Adrenal gland (tissue), 9 donors: ENCODE measurements at regions not wholly inside any gene's neighbourhood (a gene's known extent, or its start where the extent isn't known, plus 50 kb on each side); places are given as distances from the start of the nearest gene placed in this dataset.

Source experiments
- DNase-seq, 7 donors: peaks; one replicate each; pipeline ENCODE4 v3.0.0-alpha.2; 2019 to 2020
- H3K27ac ChIP-seq, 5 donors: fragments of 200-600 bp; sonication (generic) in 4 of 5; 1 replicate in 3 of 5; 2 replicates in 2 of 5; pipeline versions ENCODE4 v1.5.1 to v1.8.0; 2016 to 2020; ENCODE audit warnings: mild to moderate bottlenecking in 1 of 5
- H3K27me3 ChIP-seq: fragments of 200-600 bp; 2 replicates; pipeline ENCODE4 v1.8.0; 2021
- H3K36me3 ChIP-seq, 2 donors: fragments of 200-600 bp; replicated peaks in 1 of 2; 1 replicate in 1 of 2; 2 replicates in 1 of 2; pipeline versions ENCODE4 v1.5.1 to v1.8.0; 2018 to 2022
- H3K4me1 ChIP-seq, 2 donors: fragments of 200-600 bp; replicated peaks in 1 of 2; 1 replicate in 1 of 2; 2 replicates in 1 of 2; pipeline versions ENCODE4 v1.5.1 to v1.8.0; 2018 to 2021
- H3K4me3 ChIP-seq, 4 donors: fragments of 200-600 bp; sonication (generic) in 3 of 4; one replicate each; pipeline ENCODE4 v1.5.1; 2016 to 2018
- H3K9me3 ChIP-seq, 3 donors: fragments of 200-600 bp; sonication (generic) in 1 of 3; replicated peaks in 1 of 3; 1 replicate in 2 of 3; 2 replicates in 1 of 3; pipeline versions ENCODE4 v1.5.1 to v1.8.0; 2016 to 2021
- POLR2A ChIP-seq, 2 donors: fragments of 450-650 bp; IDR thresholded peaks; one replicate each; pipeline ENCODE4 v1.6.1; 2017; ENCODE audit warnings: antibody characterized with exemption in 2 of 2, mild to moderate bottlenecking in 2 of 2, moderate library complexity in 1 of 2
- WGBS, 4 donors: extraction: QIAGEN DNeasy Blood & Tissue Kit in 2 of 4; methylation state at CpG; one replicate each; pipeline versions ENCODE4 v1.1.5 to v1.1.7; 2013 to 2017; 5-methylcytosine and 5-hydroxymethylcytosine counted together
- intact Hi-C, 2 donors: fragments of 100-400 bp; cut with DNase I; formaldehyde crosslinking; loops; one replicate each; pipeline versions ENCODE4 v1.14.1 to v1.15.0; 2022 to 2023
- TF ChIP-seq, protein P1 (sequence below), 6 experiments: fragments of 450-650 bp in 4 of 6; fragments of 200-600 bp in 2 of 6; sonication (generic) in 1 of 6; IDR thresholded peaks; 1 replicate in 5 of 6; 2 replicates in 1 of 6; pipeline versions ENCODE4 v1.5.1 to v1.8.0; 2016 to 2021; ENCODE audit warnings: antibody characterized with exemption in 6 of 6, mild to moderate bottlenecking in 2 of 6, moderate library complexity in 1 of 6
- donor health status: healthy with polysubstance abuse.
- donor health status: Bipolar disorder and iron deficiency.
- donor health status: DM: yes; HTN: yes; CAD: no.
- donor health status: DM: no; HTN: no; CAD: no.
- donor health status: DM: no; HTN: no; CAD: no.

- H3K9me3 ChIP-seq = no peaks in the 10 kb centered on the region
- H3K27ac ChIP-seq = no peak overlapping the region
- no peak overlapping the region for H3K4me3 ChIP-seq
- H3K27me3 ChIP-seq = no peaks in the 10 kb centered on the region
- no peaks in the 10 kb centered on the region for H3K4me1 ChIP-seq
- TF ChIP-seq, protein P1, sequence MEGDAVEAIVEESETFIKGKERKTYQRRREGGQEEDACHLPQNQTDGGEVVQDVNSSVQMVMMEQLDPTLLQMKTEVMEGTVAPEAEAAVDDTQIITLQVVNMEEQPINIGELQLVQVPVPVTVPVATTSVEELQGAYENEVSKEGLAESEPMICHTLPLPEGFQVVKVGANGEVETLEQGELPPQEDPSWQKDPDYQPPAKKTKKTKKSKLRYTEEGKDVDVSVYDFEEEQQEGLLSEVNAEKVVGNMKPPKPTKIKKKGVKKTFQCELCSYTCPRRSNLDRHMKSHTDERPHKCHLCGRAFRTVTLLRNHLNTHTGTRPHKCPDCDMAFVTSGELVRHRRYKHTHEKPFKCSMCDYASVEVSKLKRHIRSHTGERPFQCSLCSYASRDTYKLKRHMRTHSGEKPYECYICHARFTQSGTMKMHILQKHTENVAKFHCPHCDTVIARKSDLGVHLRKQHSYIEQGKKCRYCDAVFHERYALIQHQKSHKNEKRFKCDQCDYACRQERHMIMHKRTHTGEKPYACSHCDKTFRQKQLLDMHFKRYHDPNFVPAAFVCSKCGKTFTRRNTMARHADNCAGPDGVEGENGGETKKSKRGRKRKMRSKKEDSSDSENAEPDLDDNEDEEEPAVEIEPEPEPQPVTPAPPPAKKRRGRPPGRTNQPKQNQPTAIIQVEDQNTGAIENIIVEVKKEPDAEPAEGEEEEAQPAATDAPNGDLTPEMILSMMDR (IDR thresholded peaks at IDR 0.05) = no peak
- no peak for TF ChIP-seq POLR2A (IDR thresholded peaks at IDR 0.05)
- no peak for DNase-seq
- 82 to 95% (median 86%) methylated on average over 4 of the region's 4 CpGs for WGBS, 4 donors
- H3K36me3 ChIP-seq = no peaks in the 10 kb centered on the region
- intact Hi-C loops = no loop called here
Observed at GRCh38 chr15:61784734-61785133, 275.5 kb downstream of the VPS13C start.

DNA sequence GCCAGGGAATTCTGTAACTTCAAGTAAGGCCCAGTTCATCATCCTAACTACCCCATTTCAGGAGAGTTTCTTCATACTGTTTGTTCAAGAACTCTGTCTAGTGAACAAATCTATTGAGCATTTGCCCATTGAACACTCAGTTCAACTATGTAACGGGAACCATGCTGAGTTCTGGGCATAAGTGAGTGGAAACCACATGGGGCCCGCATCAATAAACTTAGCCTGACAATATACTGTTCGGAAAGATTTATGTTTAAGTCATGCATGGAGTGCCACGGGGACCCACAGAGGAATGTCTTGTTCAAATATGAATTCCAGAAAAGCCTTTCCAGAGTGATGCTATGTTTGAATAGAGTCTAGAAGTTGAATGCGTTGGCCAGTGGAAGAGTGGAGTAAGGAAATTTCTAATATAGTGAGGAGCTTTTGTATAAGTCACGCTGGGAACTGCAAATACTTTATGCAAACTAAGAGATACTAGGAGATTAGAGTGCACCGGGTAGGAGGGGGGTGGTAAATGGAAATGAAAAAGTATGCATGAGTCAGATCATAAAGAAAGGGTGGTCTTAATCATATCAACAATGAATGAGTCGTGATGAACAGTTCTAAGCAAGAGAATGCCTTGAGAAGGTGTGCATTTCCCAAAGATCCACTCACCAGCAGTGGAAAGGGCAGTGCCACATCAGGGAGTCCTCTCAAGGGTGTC is 279.8 kb downstream of the VPS13C start:
- Histone ChIP-seq H3K27me3 (no peaks in the 10 kb centered on the region), H3K9me3 (no peaks in the 10 kb centered on the region), H3K27ac (no peak overlapping the region), H3K36me3 (no peaks in the 10 kb centered on the region), H3K4me3 (no peak overlapping the region), H3K4me1 (no peaks in the 10 kb centered on the region)
- DNase-seq = no peak
- TF ChIP-seq POLR2A (IDR thresholded peaks at IDR 0.05) = no peak
- TF ChIP-seq, protein P1 (IDR thresholded peaks at IDR 0.05) = no peak
- intact Hi-C loops = no loop called here
- WGBS, 4 donors = 82 to 85% (median 83%) methylated on average over 8 of the region's 8 CpGs

- no peak for TF ChIP-seq POLR2A (IDR thresholded peaks at IDR 0.05)
- TF ChIP-seq, protein P1 (IDR thresholded peaks at IDR 0.05) = no peak
- no peak for DNase-seq
- Histone ChIP-seq H3K27ac (no peak overlapping the region), H3K4me1 (no peaks in the 10 kb centered on the region), H3K27me3 (no peaks in the 10 kb centered on the region), H3K9me3 (no peaks in the 10 kb centered on the region), H3K36me3 (no peaks in the 10 kb centered on the region), H3K4me3 (no peak overlapping the region)
- 56 to 68% (median 61%) methylated on average over 4 of the region's 4 CpGs for WGBS, 4 donors
- intact Hi-C loops = no loop called here
Observed at GRCh38 chr15:61777689-61778088, 282.6 kb downstream of the VPS13C start.

GRCh38 chr15:61769557-61769956 is 290.7 kb downstream of the VPS13C start:
- 84 to 88% (median 86%) methylated on average over 2 of the region's 2 CpGs for WGBS, 4 donors
- no peaks in the 10 kb centered on the region for H3K4me1 ChIP-seq
- intact Hi-C loops = no loop called here

More at GRCh38 chr15:61769557-61769956, 290.7 kb downstream of the VPS13C start:
- H3K27me3 ChIP-seq = no peaks in the 10 kb centered on the region
- no peak for DNase-seq
- H3K36me3 ChIP-seq = no peaks in the 10 kb centered on the region
- no peak overlapping the region for H3K27ac ChIP-seq
- no peak overlapping the region for H3K4me3 ChIP-seq
- H3K9me3 ChIP-seq = no peaks in the 10 kb centered on the region
- TF ChIP-seq POLR2A (IDR thresholded peaks at IDR 0.05) = no peak
- TF ChIP-seq, protein P1 (IDR thresholded peaks at IDR 0.05) = no peak
